Stimulated activated naive B cell treated with anti-CD40 and anti-IgM and Interleukin-4, amounts not matched to agents 10 μg/mL and 1 μg/mL and 100 μg/mL, for 72 hours (primary cell): ENCODE measurements at regions not wholly inside any gene's neighbourhood (a gene's known extent, or its start where the extent isn't known, plus 50 kb on each side); places are given as distances from the start of the nearest gene placed in this dataset.
"Not testable (repeated sequence)": the region's sequence is repeated elsewhere in the genome, so short reads cannot be mapped to it uniquely, and the experiment has no call there.

Experiments used
- ATAC-seq, 2 donors: fragments of 150-1000 bp; cut with Tn5 transposase; replicated peaks; 2 replicates each; pipeline ENCODE4 v1.10.0; 2021; ENCODE audit warnings: moderate library complexity in 1 of 2
- DNase-seq: peaks from one replicate; pipeline ENCODE4 v3.0.0; 2021
- H3K27ac Mint-ChIP-seq: one replicate; pipeline ENCODE4 v1.8.0; 2022; ENCODE audit warnings: mild to moderate bottlenecking, mixed read lengths
- H3K27me3 Mint-ChIP-seq, 2 donors: one replicate each; pipeline ENCODE4 v1.8.0; 2022; ENCODE audit warnings: mixed read lengths in 2 of 2
- H3K36me3 Mint-ChIP-seq, 2 donors: one replicate each; pipeline ENCODE4 v1.8.0; 2022; ENCODE audit warnings: mixed read lengths in 2 of 2, mild to moderate bottlenecking in 1 of 2
- H3K4me1 Mint-ChIP-seq, 2 donors: one replicate each; pipeline ENCODE4 v1.8.0; 2022; ENCODE audit warnings: mixed read lengths in 2 of 2, mild to moderate bottlenecking in 1 of 2
- H3K4me3 Mint-ChIP-seq, 2 donors: one replicate each; pipeline ENCODE4 v1.8.0; 2022; ENCODE audit warnings: mild to moderate bottlenecking in 2 of 2, mixed read lengths in 2 of 2, moderate library complexity in 1 of 2
- H3K9me3 Mint-ChIP-seq, 2 donors: one replicate each; pipeline ENCODE4 v1.8.0; 2022; ENCODE audit warnings: mixed read lengths in 2 of 2, mild to moderate bottlenecking in 1 of 2

GRCh38 chr3:7999384-7999783, 502.2 kb upstream of the LMCD1 start:
- DNase-seq (no peak), ATAC-seq (no peak)
- Mint-ChIP-seq H3K4me3 (no peak overlapping the region), H3K9me3 (peaks cover 5 to 6% of the 10 kb centered on the region in 2 donors), H3K27ac (no peak overlapping the region), H3K4me1 (no peaks in the 10 kb centered on the region), H3K27me3 (no peaks in the 10 kb centered on the region), H3K36me3 (no peaks in the 10 kb centered on the region)

GRCh38 chr3:8001307-8001706, 500.3 kb upstream of the LMCD1 start:
- ATAC-seq (no peak), DNase-seq (no peak)
- Mint-ChIP-seq H3K4me1 (no peaks in the 10 kb centered on the region), H3K4me3 (no peak overlapping the region), H3K27ac (no peak overlapping the region), H3K36me3 (no peaks in the 10 kb centered on the region), H3K27me3 (no peaks in the 10 kb centered on the region), H3K9me3 (peaks cover 0 to 3% of the 10 kb centered on the region in 2 donors)

- H3K9me3 Mint-ChIP-seq = peaks cover 0 to 3% of the 10 kb centered on the region in 2 donors
- no peak for DNase-seq
- ATAC-seq = no peak
- H3K4me1 Mint-ChIP-seq = no peaks in the 10 kb centered on the region
- H3K27me3 Mint-ChIP-seq = no peaks in the 10 kb centered on the region
- H3K4me3 Mint-ChIP-seq = no peak overlapping the region
- H3K27ac Mint-ChIP-seq = no peak overlapping the region
- no peaks in the 10 kb centered on the region for H3K36me3 Mint-ChIP-seq
Measured at GRCh38 chr3:8001712-8002111, 499.9 kb upstream of the LMCD1 start.

- Mint-ChIP-seq H3K27me3 (no peaks in the 10 kb centered on the region), H3K27ac (no peak overlapping the region), H3K9me3 (peaks cover 0 to 7% of the 10 kb centered on the region in 2 donors), H3K4me3 (no peak overlapping the region), H3K4me1 (no peaks in the 10 kb centered on the region), H3K36me3 (no peaks in the 10 kb centered on the region)
- DNase-seq (no peak), ATAC-seq (no peak)
Measured at GRCh38 chr3:8011902-8012301, 489.7 kb upstream of the LMCD1 start.

GRCh38 chr3:8020047-8020841, 481.4 kb upstream of the LMCD1 start:
- Mint-ChIP-seq H3K36me3 (no peaks in the 10 kb centered on the region), H3K27ac (no peak overlapping the region)

GRCh38 chr3:8027954-8028353, 473.7 kb upstream of the LMCD1 start:
- H3K36me3 Mint-ChIP-seq = no peaks in the 10 kb centered on the region
- no peak overlapping the region for H3K27ac Mint-ChIP-seq
- ATAC-seq (no peak), DNase-seq (no peak)
- H3K4me3 Mint-ChIP-seq = no peak overlapping the region
- H3K27me3 Mint-ChIP-seq = no peaks in the 10 kb centered on the region
- no peaks in the 10 kb centered on the region for H3K4me1 Mint-ChIP-seq
- peaks cover 5 to 10% of the 10 kb centered on the region in 2 donors for H3K9me3 Mint-ChIP-seq

More at GRCh38 chr3:8020047-8020841, 481.4 kb upstream of the LMCD1 start:
- no peaks in the 10 kb centered on the region for H3K4me1 Mint-ChIP-seq
- H3K4me3 Mint-ChIP-seq = no peak overlapping the region
- DNase-seq = no peak
- ATAC-seq = no peak
- H3K9me3 Mint-ChIP-seq = peaks cover 3 to 21% of the 10 kb centered on the region in 2 donors
- no peaks in the 10 kb centered on the region for H3K27me3 Mint-ChIP-seq

- Mint-ChIP-seq H3K36me3 (no peaks in the 10 kb centered on the region), H3K4me1 (no peaks in the 10 kb centered on the region), H3K9me3 (peaks cover 4 to 9% of the 10 kb centered on the region in 2 donors), H3K27ac (no peak overlapping the region), H3K27me3 (no peaks in the 10 kb centered on the region), H3K4me3 (no peak overlapping the region)
- no peak for ATAC-seq
- DNase-seq = no peak
Measured at GRCh38 chr3:8050283-8050682, 451.3 kb upstream of the LMCD1 start.

- H3K36me3 Mint-ChIP-seq = no peaks in the 10 kb centered on the region
- H3K9me3 Mint-ChIP-seq = peaks cover 4 to 10% of the 10 kb centered on the region in 2 donors
- H3K4me1 Mint-ChIP-seq = no peaks in the 10 kb centered on the region
- DNase-seq (no peak), ATAC-seq (no peak)
- no peak overlapping the region for H3K4me3 Mint-ChIP-seq
- H3K27me3 Mint-ChIP-seq = no peaks in the 10 kb centered on the region
- H3K27ac Mint-ChIP-seq = no peak overlapping the region
Measured at GRCh38 chr3:8052659-8053058, 449.0 kb upstream of the LMCD1 start.

GRCh38 chr3:8068135-8068534, 433.5 kb upstream of the LMCD1 start:
- not testable (repeated sequence) for DNase-seq, H3K36me3 Mint-ChIP-seq, H3K27me3 Mint-ChIP-seq, H3K27ac Mint-ChIP-seq, H3K4me3 Mint-ChIP-seq, H3K4me1 Mint-ChIP-seq, ATAC-seq, H3K9me3 Mint-ChIP-seq

- DNase-seq (no peak), ATAC-seq (no peak)
- Mint-ChIP-seq H3K4me3 (no peak overlapping the region), H3K27me3 (no peaks in the 10 kb centered on the region), H3K4me1 (no peaks in the 10 kb centered on the region), H3K36me3 (no peaks in the 10 kb centered on the region), H3K9me3 (peaks cover 0 to 7% of the 10 kb centered on the region in 2 donors), H3K27ac (no peak overlapping the region)
Measured at GRCh38 chr3:8069471-8069870, 432.2 kb upstream of the LMCD1 start.

GRCh38 chr3:8070011-8070410, 431.6 kb upstream of the LMCD1 start:
- Mint-ChIP-seq H3K27ac (no peak overlapping the region), H3K4me3 (no peak overlapping the region), H3K27me3 (no peaks in the 10 kb centered on the region), H3K4me1 (no peaks in the 10 kb centered on the region), H3K36me3 (no peaks in the 10 kb centered on the region), H3K9me3 (peaks cover 0 to 6% of the 10 kb centered on the region in 2 donors)
- DNase-seq (no peak), ATAC-seq (no peak)

GRCh38 chr3:8074740-8075139, 426.9 kb upstream of the LMCD1 start:
- not testable (repeated sequence) for H3K36me3 Mint-ChIP-seq, ATAC-seq, H3K4me1 Mint-ChIP-seq, H3K27me3 Mint-ChIP-seq, DNase-seq, H3K9me3 Mint-ChIP-seq, H3K27ac Mint-ChIP-seq, H3K4me3 Mint-ChIP-seq

- Mint-ChIP-seq H3K27me3 (no peaks in the 10 kb centered on the region), H3K36me3 (no peaks in the 10 kb centered on the region), H3K4me3 (no peak overlapping the region), H3K9me3 (peaks cover 0 to 5% of the 10 kb centered on the region in 2 donors), H3K4me1 (no peaks in the 10 kb centered on the region), H3K27ac (no peak overlapping the region)
- no peak for ATAC-seq
- DNase-seq = no peak
Measured at GRCh38 chr3:8077126-8077525, 424.5 kb upstream of the LMCD1 start.

- H3K9me3 Mint-ChIP-seq = peaks cover 0 to 7% of the 10 kb centered on the region in 2 donors
- no peaks in the 10 kb centered on the region for H3K4me1 Mint-ChIP-seq
- no peak for ATAC-seq
- DNase-seq = no peak
- no peak overlapping the region for H3K27ac Mint-ChIP-seq
- no peaks in the 10 kb centered on the region for H3K27me3 Mint-ChIP-seq
- H3K4me3 Mint-ChIP-seq = no peak overlapping the region
- H3K36me3 Mint-ChIP-seq = no peaks in the 10 kb centered on the region
Measured at GRCh38 chr3:8080464-8080863, 421.2 kb upstream of the LMCD1 start.

GRCh38 chr3:8085498-8085897, 416.1 kb upstream of the LMCD1 start:
- ATAC-seq = no peak
- no peak overlapping the region for H3K27ac Mint-ChIP-seq
- no peaks in the 10 kb centered on the region for H3K4me1 Mint-ChIP-seq
- no peaks in the 10 kb centered on the region for H3K27me3 Mint-ChIP-seq
- no peaks in the 10 kb centered on the region for H3K36me3 Mint-ChIP-seq
- no peak for DNase-seq
- no peak overlapping the region for H3K4me3 Mint-ChIP-seq
- peaks cover 0 to 5% of the 10 kb centered on the region in 2 donors for H3K9me3 Mint-ChIP-seq
